Stimulated activated CD4-positive, alpha-beta T cell treated with anti-CD3 and anti-CD28 coated beads, Interleukin-12 subunit alpha, Interleukin-12 subunit beta, amount 100 ng/mL, for 48 hours (primary cell): ENCODE measurements at regions not wholly inside any gene's neighbourhood (a gene's known extent, or its start where the extent isn't known, plus 50 kb on each side); places are given as distances from the start of the nearest gene placed in this dataset.

Experiments
- DNase-seq, 3 donors: peaks; one replicate each; pipeline ENCODE4 v3.0.0-alpha.2; 2020; ENCODE audit warnings: low read depth in 2 of 3, low spot score in 1 of 3

DNA sequence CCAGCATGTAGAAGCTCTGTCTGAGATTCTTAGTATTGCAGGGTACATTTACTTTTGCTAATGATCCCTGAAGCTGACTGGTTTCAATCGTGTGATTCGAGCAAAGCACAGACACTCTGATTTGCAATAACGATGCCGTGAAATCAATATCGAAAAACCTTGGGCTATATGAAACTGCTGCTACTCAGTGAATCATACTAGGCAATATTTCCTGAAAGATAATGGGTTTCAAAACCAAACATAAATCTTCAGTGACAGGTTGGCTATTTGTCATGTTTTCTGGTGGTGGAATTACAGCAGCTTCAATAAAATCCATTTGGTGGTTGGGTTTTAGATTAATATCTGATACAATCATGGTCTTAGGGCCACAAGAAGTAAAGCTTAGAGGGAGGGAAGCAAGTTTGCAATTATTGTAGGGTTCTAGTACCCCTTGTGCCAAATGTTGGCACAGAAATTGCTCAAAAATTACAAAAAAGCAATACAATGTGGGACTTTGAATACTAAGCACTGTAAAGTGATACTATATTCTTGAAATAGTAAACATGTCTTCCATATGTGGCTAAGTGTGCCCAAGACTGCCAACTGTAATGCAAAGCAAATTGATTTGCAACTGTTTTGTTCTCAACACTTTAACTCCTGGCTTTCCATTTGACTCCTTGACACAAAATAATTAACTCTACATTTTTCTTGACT lies 112.4 kb upstream of the JAZF1 start:
- DNase-seq = peak in 1 of 3 donors; percentile 15

DNA sequence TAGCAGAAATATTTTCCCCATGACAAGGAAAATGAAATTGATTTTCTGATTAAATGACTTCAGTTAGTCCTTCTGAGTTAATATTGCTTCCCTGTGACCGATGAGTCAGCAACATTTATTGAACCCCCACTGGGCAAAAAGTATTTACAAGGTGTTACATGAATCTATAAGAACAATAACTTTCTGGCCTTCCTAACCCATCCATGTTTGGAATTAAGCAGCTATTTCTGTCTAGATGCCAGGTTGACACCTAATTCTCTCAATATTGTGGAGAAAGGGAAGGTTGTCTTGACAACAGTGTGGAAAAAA lies 112.9 kb upstream of the JAZF1 start:
- no peak for DNase-seq

DNA sequence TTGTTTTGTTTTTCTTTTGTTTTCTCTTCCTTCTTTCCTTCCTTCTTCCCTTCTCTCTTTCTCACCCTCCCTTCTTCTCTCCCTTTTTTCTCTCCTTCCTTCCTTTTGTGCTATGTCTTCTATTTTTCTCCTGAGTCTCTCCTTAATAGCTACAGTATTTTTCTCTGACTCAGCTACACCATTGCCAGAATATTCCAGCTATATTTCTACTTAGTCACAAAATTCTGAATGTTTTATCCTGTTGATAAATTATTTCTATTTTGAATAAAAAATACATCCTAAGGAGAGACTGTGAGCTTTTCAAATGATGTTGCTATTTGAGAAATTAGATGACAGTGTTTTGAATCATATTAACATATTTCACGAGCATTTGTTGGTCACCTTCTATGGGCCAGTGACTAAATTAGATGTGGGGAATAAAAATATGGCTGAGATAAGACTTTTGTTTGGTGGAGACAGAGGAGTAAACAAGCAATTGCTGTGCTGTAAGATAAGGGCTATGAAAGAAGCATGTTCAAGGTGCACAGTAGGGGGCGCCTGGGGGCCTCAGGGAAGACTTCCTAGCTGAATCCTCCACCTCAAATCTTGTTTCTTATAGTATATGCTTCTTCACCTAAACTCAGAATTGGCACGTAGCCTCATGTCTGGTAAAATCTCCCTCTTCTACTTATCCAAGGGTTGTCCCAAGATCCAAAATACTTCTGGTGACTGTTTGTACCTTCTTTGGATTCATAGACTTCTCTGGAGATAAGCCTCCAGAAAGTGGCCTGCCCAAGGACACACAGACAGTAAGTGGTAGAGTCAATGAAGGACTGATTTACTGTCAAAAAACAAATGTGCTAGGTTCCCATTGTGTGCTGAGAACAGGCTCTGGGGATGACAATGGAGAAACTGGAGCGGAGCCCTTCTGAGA lies 115.5 kb upstream of the CREB5 start:
- peak; percentile 5 to 32 (median 30) for DNase-seq

DNA sequence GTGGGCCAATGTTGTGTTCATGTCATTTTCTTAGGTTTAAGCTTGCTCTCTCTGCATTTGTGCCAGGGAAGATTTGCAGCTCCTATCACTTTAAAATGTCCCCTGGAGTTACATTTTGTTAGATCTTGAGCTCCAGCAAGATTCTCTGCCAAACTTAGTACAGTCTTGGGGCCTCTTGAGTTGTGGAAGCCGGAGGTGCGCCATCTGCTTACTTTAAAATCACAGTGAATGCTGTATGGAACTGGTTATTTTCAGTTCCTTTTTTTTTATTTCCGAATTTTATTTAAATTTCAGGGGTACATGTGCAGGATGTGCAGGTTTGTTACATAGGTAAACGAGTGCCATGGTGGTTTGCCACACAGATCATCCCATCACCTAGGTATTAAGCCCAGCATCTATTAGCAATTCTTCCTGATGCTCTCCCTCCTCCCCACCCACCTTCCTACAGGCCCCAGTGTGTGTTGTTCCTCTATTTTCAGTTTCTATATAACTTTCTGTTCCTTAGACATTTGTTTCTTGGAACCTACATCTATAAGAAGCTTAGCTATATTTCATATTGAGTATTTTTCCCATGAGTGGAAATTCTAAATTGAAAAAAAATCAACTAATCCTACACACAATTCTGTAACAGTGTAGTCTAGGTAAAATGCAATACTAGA lies 114.4 kb upstream of the CREB5 start:
- DNase-seq = no peak

DNA sequence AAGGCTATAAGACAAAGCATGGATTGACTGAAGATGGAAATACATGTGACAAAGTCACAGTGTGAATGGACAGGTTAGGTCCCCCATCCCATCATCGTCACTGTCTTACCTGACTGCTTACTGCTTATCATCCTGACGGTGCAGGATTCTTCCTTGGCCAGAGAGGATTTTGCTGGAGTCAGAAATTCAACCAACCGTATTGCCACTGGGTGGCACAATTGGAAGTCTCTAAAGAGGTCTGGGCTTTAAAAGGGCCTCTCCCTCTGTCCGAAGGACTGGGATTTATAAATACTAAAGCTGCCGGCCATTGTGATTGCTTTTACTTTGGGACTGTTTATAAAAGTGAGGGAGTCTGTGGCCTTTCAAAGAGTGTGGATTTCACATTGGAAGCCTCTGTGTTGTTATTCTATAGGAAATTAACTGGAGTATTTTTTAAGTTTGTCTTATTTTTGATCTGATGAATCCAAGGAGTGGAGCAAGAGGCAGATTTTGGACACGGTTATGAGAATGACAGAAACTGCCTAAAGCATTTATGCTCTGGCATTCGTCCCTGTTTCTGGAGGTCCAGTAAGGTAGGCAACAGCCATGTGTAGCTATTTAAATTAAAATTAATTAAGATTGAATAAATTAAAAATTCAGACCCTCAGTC lies 113.3 kb upstream of the CREB5 start:
- no peak for DNase-seq

DNA sequence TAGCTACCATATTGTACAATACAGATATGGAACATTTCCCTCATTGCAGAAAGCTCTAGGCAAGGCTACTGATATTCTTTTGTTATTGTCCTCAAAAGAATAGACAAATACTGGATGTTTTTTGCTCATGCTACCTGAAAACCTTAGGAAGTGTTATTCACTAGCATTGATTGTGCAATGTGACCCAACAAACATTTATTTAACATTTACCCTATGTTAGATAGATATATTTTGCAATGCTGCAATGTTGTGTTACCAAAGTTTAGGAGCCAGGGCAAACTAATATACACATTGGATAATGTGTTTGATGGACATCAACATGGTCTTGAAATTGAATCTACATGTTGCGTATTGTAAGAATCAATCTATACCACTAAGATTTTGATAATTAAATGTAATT lies 112.8 kb upstream of the CREB5 start:
- no peak for DNase-seq

DNA sequence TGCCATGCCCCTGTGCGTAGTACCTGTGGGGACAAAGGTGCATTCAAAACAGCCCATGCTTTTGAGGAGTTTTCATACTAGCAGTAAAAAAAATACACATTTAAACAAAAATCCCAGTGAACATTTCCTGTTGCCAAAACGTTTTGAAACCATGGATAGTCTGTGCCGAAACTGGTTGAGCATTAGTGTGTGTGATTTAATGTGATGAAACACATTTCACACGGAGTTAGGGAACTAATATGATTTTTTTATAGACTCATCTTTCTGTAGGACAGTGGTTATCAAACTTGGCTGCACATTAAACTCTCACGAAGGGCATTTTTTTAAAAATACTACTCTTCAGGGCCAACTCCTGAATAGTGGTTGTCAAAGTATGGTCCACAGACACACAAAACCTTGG lies 111.8 kb upstream of the CREB5 start:
- DNase-seq = no peak

DNA sequence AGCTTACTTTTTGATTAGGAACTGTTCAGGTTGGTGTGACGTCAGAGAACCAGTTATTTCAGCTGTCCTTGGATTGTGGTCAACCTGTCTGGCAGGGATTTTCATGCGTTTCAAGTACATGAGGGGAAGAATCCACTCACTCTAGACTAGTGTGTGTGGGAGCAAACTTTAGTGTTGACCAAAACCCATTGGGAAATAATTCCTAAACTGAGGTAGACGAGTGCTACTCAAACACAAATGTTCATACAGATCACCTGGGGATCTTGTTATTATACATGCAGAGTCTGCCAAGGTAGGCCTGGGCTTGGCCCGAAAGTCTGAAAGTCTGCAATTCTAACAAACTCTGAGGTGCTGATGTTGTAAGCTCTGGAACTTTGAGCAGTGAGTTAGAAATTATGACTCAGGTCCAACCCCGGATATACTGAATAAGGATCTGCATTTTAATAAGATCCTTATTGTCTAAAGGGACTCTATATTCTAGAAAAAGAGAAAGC lies 111.1 kb upstream of the CREB5 start:
- DNase-seq = no peak

DNA sequence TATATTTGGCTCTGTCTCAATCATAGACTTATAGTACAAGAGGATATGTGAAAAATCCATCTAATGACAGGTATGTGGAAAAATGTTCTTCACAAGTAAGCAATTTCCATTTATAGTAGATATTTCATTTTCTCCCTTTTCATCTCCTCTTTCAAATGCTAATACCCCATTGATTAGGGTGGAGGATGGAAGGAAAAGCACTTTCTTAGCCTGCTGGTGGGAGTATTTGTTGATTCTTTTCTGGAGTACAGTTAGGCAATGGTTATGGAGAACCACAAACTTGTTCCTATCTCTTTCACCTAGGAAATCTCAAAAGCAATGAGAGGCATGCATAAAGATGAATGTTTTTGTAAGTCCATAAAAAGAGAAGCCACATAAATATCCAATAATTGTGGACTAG lies 108.0 kb upstream of the CREB5 start:
- no peak for DNase-seq

DNA sequence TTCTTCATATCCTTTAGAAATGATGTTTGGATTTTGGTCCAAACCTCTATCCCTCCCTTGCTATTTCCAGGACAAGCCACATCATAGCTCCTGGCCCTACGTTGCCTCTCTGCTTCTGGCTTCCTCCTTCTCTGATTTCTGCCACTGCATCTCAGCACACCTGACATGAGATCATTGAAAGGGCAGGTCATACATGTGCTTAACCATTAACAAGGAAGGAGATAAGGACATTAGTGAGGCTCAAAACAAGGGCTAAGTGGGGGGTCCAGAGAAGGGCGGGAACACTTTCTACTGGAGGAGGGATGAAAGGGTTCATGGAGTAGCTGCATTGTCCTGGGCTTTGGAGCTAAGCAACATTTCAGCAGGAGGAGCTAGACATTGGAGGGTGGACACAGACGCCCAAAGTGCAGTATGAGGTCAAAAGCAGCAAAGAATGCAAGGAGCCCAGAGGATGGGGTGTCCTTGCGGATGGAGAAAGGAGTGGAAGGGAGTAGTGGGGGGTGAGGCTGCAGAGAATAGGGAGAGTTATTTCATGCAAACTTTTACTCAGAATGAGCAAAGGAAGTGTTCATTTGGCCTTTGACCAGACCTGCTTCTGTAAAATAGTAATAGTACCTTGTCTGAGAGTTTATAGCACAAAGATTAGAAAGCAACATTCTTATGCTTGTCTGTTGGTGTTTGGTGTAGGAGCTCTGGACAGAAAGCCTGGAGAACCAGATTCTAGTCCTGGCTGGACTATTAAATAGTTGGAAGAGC lies 102.4 kb upstream of the CREB5 start:
- DNase-seq = no peak

DNA sequence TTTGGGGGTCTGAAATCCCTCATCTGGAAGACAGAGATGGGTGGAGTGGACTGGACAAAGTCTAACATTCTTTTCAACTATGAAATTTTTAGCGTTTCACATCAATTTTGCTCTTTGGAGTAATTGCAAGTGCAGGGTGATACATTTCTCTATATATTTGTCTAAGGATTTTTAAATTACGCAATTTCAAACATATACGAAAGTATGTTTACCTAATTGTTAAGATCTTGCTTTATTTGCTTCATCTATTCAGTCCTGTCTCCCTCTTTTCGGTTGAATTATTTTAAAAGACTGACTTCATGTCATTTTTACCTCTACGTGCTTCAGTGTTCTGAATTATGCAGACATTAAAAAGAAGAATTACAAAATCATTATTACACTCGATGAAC lies 101.9 kb upstream of the CREB5 start:
- DNase-seq = no peak

DNA sequence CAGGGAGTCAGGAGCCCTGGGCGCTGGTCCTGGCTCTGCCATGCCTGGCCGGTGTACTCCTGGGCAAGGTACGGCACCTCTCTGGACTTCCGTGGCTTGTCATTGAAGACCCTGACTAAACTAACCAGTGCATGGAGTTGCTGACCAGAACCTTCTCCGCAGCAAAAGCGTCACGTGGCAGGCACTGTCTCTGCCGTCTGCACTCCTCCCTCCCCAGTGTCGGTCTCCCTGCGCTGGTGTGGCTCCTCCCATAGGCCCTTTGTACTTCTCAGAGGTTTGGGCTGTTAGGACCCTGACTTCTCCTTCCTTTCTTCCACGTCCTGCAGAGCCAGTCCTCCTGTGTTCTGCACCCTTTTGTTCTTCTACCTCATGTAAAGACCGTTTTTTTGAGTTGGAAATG lies 100.6 kb upstream of the CREB5 start:
- no peak for DNase-seq

DNA sequence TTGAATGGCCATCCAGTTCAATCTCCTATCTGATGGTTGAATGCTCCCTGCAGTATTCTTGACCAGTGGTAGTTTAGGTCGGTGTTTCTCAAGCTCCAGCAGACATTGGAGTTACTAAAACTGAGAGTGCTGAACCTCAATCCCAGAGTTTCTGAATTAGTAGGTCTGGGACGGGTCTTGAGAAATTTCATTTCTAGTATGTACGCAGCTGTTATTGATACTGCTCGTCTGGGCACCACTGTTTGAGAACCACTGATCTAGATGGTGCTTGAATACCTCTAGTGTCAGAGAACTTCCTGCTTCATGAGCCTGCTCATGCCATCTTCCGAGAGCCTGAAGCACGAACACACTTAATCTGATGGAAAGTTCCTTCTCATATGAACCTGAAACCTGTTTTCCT lies 99.4 kb upstream of the CREB5 start:
- DNase-seq = no peak

DNA sequence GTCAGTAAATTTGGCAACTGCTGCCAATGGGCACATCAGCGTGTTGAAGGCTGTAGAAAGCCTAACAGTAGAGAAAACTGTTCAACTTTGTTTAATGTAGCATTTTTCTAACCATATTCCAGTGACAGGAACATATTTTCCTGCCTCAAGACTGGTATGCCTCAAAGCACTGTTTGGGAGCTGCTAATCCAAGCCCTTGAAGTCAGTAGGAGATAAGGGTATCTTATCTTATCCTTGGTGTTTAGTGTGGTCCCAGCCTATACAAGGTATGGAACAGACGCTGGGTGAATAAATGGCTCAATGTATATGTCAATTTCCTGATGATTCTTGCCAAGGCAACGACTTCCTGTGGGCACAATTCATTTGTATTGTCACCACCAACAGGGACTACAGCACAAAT lies 97.5 kb upstream of the CREB5 start:
- no peak for DNase-seq

DNA sequence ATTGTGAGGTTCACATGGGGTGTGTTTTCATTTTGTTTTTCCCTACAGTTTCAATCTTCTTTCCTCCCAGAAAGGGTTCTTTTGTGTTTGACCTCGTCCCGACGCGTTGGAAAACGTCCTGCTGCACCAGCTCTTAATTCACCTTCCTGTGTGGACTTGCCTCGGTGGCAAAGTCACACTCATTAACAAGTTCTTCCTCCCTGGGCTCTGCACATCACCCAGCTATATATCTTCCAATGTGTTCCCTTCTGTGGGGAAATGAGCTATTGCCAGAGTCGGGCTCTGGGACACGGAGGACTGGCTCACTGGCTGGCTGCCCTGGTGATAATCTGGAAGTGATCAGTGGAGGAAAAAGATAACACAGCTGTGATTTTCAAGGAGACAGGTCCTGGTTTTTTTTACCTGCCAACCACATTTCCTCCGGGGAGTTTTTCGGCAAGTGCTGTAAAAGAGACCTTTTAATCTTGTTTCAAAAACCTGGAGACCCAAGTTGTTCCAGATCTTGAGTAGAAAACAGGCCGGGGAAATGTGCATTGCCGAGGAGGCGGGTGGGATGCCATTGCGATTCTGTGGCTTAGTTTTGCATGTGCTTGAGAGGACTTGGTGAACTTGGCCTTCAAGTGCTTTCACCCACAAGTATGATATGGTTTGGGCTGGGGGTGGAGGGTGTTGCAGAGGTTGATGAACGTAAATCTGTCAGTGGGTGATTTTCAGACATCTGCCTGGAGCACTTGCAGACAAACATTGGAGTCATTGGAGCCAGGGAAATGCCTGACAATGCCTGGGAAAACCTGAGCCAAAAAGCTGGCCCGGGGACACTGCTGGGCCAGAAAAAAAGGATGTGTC lies 96.5 kb upstream of the CREB5 start:
- no peak for DNase-seq

DNA sequence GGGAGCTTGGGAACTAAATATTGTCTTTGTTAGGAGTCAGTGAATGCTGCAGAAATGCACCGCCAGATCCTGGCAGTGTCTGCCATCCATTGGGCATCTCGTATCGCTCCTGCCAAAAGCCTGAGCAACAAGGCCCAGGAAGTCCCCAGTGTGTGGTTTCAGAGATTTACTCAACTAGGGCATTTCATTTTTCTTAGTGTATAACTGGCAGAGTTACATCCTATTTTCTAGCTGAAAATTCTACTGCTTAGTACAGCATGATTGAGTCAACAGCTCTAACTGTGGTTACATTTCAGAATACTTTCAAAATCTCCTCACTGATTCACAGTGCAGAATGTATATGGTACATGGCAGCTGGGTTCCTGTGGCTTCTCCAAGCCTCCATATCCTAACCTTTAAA lies 95.8 kb upstream of the CREB5 start:
- no peak for DNase-seq

DNA sequence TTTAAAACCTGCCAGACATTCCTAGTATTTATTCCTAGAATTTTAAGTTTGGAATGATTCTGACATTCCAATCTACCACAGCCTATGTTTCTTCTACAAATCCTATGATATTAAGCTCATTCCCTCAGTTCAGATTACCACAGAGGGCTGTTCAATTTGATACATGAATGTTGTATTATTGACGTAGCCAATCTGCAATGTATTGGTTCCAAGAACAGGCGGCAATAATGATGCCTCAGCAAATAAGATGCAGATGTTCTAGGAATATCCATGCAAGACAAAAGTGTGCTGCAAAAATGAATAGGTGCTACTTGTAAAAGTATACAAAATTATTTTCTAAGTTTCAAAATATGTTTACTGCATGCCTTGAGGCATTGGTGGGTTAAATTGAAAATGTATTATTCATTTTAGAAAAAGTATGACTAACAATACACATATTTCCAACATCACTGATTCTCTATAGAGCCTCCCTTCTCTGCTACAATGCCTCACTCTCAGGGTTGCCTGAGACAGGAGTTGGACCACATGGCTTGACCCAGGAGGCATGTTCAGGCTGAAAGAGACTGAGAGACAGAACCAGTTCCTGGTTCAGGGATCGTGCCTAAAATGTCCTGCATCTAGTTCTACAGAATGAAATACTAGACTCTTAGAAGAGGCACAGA lies 94.1 kb upstream of the CREB5 start:
- DNase-seq = no peak

DNA sequence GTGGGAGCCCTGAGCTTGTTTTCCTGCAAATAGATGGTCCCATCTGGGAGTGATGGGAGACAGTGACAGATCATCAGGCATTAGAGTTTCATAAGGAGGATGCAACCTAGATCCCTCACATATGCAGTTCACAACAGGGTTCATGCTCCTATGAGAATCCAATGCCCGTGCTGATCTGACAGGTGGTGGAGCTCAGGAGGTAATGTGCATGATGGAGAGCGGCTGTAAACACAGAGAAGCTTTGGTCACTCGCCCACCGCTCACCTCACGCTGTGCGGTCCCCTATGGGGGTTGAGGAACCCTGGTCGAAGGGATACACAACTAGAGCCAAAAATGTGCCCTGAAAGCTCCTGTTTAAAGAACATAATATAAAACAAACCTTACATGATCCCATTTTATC lies 88.5 kb upstream of the CREB5 start:
- no peak for DNase-seq

DNA sequence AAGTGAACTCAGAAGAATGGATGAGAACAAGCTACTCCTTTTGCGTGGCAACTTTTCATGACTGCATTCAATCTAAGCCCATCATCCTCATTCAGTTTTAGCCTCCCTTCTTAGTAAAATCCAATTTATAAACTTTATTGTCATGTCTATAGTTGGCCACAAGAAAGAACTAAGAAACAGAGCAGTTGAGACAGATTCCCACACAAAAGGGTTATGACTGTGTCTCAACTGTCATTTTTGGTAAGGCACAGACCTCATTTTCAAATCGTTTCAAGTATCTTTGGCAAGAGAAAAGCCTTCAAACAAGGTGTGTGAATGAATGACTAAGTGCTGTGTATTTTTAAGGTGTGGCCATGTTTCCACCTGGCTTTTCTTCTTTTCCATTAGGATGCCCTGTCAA lies 84.2 kb upstream of the CREB5 start:
- no peak for DNase-seq
